Endothelial cell (in vitro differentiated cells): ENCODE measurements at regions not wholly inside any gene's neighbourhood (a gene's known extent, or its start where the extent isn't known, plus 50 kb on each side); places are given as distances from the start of the nearest gene placed in this dataset.

Experiments
- DNase-seq: peaks from one replicate; pipeline ENCODE4 v3.0.0; 2021; ENCODE audit warnings: low spot score
- H3K27ac Mint-ChIP-seq: one replicate; pipeline ENCODE4 v1.8.0; 2021; ENCODE audit warnings: mixed read lengths, inconsistent platforms; ENCODE audit not compliant: unreplicated experiment
- H3K27me3 Mint-ChIP-seq: one replicate; pipeline ENCODE4 v1.8.0; 2021; ENCODE audit warnings: mild to moderate bottlenecking, moderate library complexity, mixed read lengths, inconsistent platforms; ENCODE audit not compliant: unreplicated experiment
- H3K36me3 Mint-ChIP-seq: one replicate; pipeline ENCODE4 v1.8.0; 2021; ENCODE audit warnings: mild to moderate bottlenecking, low read depth, mixed read lengths, inconsistent platforms; ENCODE audit not compliant: unreplicated experiment
- H3K4me1 Mint-ChIP-seq: one replicate; pipeline ENCODE4 v1.8.0; 2021; ENCODE audit warnings: mild to moderate bottlenecking, mixed read lengths, inconsistent platforms; ENCODE audit not compliant: unreplicated experiment
- H3K4me3 Mint-ChIP-seq: one replicate; pipeline ENCODE4 v1.8.0; 2021; ENCODE audit warnings: mild to moderate bottlenecking, mixed read lengths, inconsistent platforms; ENCODE audit not compliant: unreplicated experiment
- H3K9me3 Mint-ChIP-seq: one replicate; pipeline ENCODE4 v1.8.0; 2021; ENCODE audit warnings: mixed read lengths, inconsistent platforms; ENCODE audit not compliant: unreplicated experiment
- CTCF ChIP-seq: fragments of 200-600 bp; sonication (generic); IDR thresholded peaks from one replicate; pipeline ENCODE4 v1.5.0; 2021; ENCODE audit warnings: antibody characterized with exemption; ENCODE audit not compliant: unreplicated experiment

GRCh38 chr3:192068464-192069254 is 607.7 kb downstream of the PYDC2 start:
- no peak for DNase-seq
- H3K4me3 Mint-ChIP-seq = no peak overlapping the region
- H3K4me1 Mint-ChIP-seq = peaks cover 9% of the 10 kb centered on the region
- TF ChIP-seq CTCF = no peak
- no peaks in the 10 kb centered on the region for H3K27me3 Mint-ChIP-seq
- H3K36me3 Mint-ChIP-seq = no peaks in the 10 kb centered on the region
- no peak overlapping the region for H3K27ac Mint-ChIP-seq
- no peaks in the 10 kb centered on the region for H3K9me3 Mint-ChIP-seq

- no peak overlapping the region for H3K27ac Mint-ChIP-seq
- H3K27me3 Mint-ChIP-seq = no peaks in the 10 kb centered on the region
- no peaks in the 10 kb centered on the region for H3K9me3 Mint-ChIP-seq
- peaks cover 5% of the 10 kb centered on the region for H3K4me1 Mint-ChIP-seq
- TF ChIP-seq CTCF = no peak
- H3K4me3 Mint-ChIP-seq = no peak overlapping the region
- DNase-seq = no peak
- no peaks in the 10 kb centered on the region for H3K36me3 Mint-ChIP-seq
Measured at GRCh38 chr3:192077795-192078497, 617.0 kb downstream of the PYDC2 start.

GRCh38 chr3:192079098-192079497 is 618.1 kb downstream of the PYDC2 start:
- Mint-ChIP-seq H3K27ac (no peak overlapping the region), H3K27me3 (no peaks in the 10 kb centered on the region), H3K4me1 (peaks cover 4% of the 10 kb centered on the region), H3K36me3 (no peaks in the 10 kb centered on the region), H3K9me3 (no peaks in the 10 kb centered on the region), H3K4me3 (no peak overlapping the region)
- no peak for TF ChIP-seq CTCF
- no peak for DNase-seq

GRCh38 chr3:192080336-192080735 is 619.4 kb downstream of the PYDC2 start:
- H3K4me1 Mint-ChIP-seq = peaks cover 4% of the 10 kb centered on the region
- H3K4me3 Mint-ChIP-seq = no peak overlapping the region
- no peaks in the 10 kb centered on the region for H3K9me3 Mint-ChIP-seq
- DNase-seq = no peak
- no peaks in the 10 kb centered on the region for H3K36me3 Mint-ChIP-seq
- no peak for TF ChIP-seq CTCF
- no peaks in the 10 kb centered on the region for H3K27me3 Mint-ChIP-seq
- no peak overlapping the region for H3K27ac Mint-ChIP-seq
